H1 (cell line): ENCODE measurements at regions not wholly inside any gene's neighbourhood (a gene's known extent, or its start where the extent isn't known, plus 50 kb on each side); places are given as distances from the start of the nearest gene placed in this dataset.

Source experiments
- CTCF ChIA-PET: fragments of 300-600 bp; sonication (Branson Sonifier 250); formaldehyde crosslinking; loops from one replicate; lab custom pipeline; 2021; ENCODE audit not compliant: partially characterized antibody; lab: Charles Lee
- POLR2A ChIA-PET: fragments of 300-600 bp; sonication (Branson Sonifier 250); formaldehyde crosslinking; loops from one replicate; lab custom pipeline; 2021; ENCODE audit warnings: inconsistent platforms; ENCODE audit not compliant: partially characterized antibody; lab: Charles Lee
- DNase-seq, 2 experiments: peaks; one replicate each; pipeline versions ENCODE4 v3.0.0 to v3.0.0-alpha.2; 2010 to 2022; ENCODE audit warnings: low spot score in 2 of 2, low read depth in 1 of 2, mixed read lengths in 1 of 2
- FAIRE-seq: peaks from 2 replicates; lab custom pipeline; 2011; peaks lifted over from hg19 to GRCh38; lab: Jason Lieb, UNC
- H2AFZ ChIP-seq: 2 replicates; pipeline ENCODE4 v1.8.1; 2012; ENCODE audit warnings: low read length, inconsistent platforms
- H2AK5ac ChIP-seq: 2 replicates; pipeline ENCODE4 v1.6.1; 2013; ENCODE audit warnings: low read depth, low read length
- H2BK120ac ChIP-seq: replicated peaks from 2 replicates; pipeline ENCODE3; 2013; ENCODE audit warnings: low read depth, low read length, inconsistent platforms
- H2BK12ac ChIP-seq: 2 replicates; pipeline ENCODE4 v1.6.1; 2013; ENCODE audit warnings: low read depth, low read length
- H2BK15ac ChIP-seq: 2 replicates; pipeline ENCODE4 v1.6.1; 2013; ENCODE audit warnings: low read length
- H2BK20ac ChIP-seq: 2 replicates; pipeline ENCODE4 v1.6.1; 2013; ENCODE audit warnings: low read length
- H2BK5ac ChIP-seq: 2 replicates; pipeline ENCODE4 v1.6.1; 2013; ENCODE audit warnings: low read depth, low read length
- H3K14ac ChIP-seq: 2 replicates; pipeline ENCODE4 v1.6.1; 2013; ENCODE audit warnings: inconsistent platforms; ENCODE audit not compliant: insufficient read length
- H3K18ac ChIP-seq: 2 replicates; pipeline ENCODE4 v1.6.1; 2013; ENCODE audit warnings: low read length; ENCODE audit errors: extremely low read depth
- H3K23ac ChIP-seq: 2 replicates; pipeline ENCODE4 v1.6.1; 2013; ENCODE audit warnings: inconsistent platforms; ENCODE audit not compliant: insufficient read length
- H3K23me2 ChIP-seq: 2 replicates; pipeline ENCODE4 v1.6.1; 2013; ENCODE audit warnings: low read depth, low read length
- H3K27ac ChIP-seq: 2 replicates; pipeline ENCODE4 v1.6.1; 2011; ENCODE audit warnings: low read depth, low read length, inconsistent platforms
- H3K27me3 ChIP-seq, 4 experiments: replicated peaks in 1 of 4; 1 replicate in 1 of 4; 2 replicates in 3 of 4; pipeline versions ENCODE4 v1.6.1 to v1.8.1; 2011 to 2013; ENCODE audit warnings: low read length in 3 of 4, mild to moderate bottlenecking in 3 of 4, inconsistent platforms in 2 of 4, mixed read lengths in 2 of 4, moderate library complexity in 1 of 4; ENCODE audit not compliant: control insufficient read depth in 3 of 4, insufficient read depth in 3 of 4; ENCODE audit errors: extremely low read depth in 1 of 4
- H3K36me3 ChIP-seq, 4 experiments: 2 replicates each; pipeline versions ENCODE4 v1.6.1 to v1.8.1; 2011 to 2013; ENCODE audit warnings: mild to moderate bottlenecking in 4 of 4, low read length in 3 of 4, moderate library complexity in 2 of 4, control low read depth in 1 of 4, inconsistent platforms in 1 of 4; ENCODE audit not compliant: insufficient read depth in 4 of 4, control insufficient read depth in 2 of 4
- H3K4ac ChIP-seq: replicated peaks from 2 replicates; pipeline ENCODE3; 2013; ENCODE audit warnings: low read length, low read depth, mixed read lengths, inconsistent platforms; ENCODE audit not compliant: insufficient read length
- H3K4me1 ChIP-seq, 4 experiments: replicated peaks in 1 of 4; 1 replicate in 1 of 4; 2 replicates in 3 of 4; pipeline versions ENCODE4 v1.6.1 to v1.8.1; 2011 to 2013; ENCODE audit warnings: low read length in 3 of 4, inconsistent platforms in 2 of 4, mixed read lengths in 1 of 4; ENCODE audit not compliant: insufficient read depth in 4 of 4, control insufficient read depth in 3 of 4
- H3K4me2 ChIP-seq, 2 experiments: 2 replicates each; pipeline versions ENCODE4 v1.6.1 to v1.8.1; 2011 to 2013; ENCODE audit warnings: low read depth in 2 of 2, low read length in 2 of 2, control low read depth in 1 of 2, inconsistent platforms in 1 of 2, mild to moderate bottlenecking in 1 of 2; ENCODE audit not compliant: insufficient read depth in 1 of 2
- H3K4me3 ChIP-seq, 4 experiments: fragments of 200-600, 300-600 bp in 1 of 4; sonication (generic), shearing (Covaris generic), sonication (Bioruptor Twin) in 1 of 4; 2 replicates each; pipeline versions ENCODE4 v1.5.1 to v1.8.1; 2011 to 2016; ENCODE audit warnings: low read length in 4 of 4, low read depth in 3 of 4, control low read depth in 2 of 4, inconsistent platforms in 2 of 4, mild to moderate bottlenecking in 2 of 4, mixed read lengths in 1 of 4, moderate library complexity in 1 of 4; ENCODE audit not compliant: insufficient read depth in 2 of 4; ENCODE audit errors: extremely low read depth in 1 of 4
- H3K56ac ChIP-seq: replicated peaks from 2 replicates; pipeline ENCODE3; 2013; ENCODE audit warnings: low read depth, mild to moderate bottlenecking, mixed read lengths, low read length, inconsistent platforms; ENCODE audit not compliant: insufficient read length
- H3K79me1 ChIP-seq: 2 replicates; pipeline ENCODE4 v1.6.1; 2013; ENCODE audit warnings: low read depth, low read length, control low read depth
- H3K79me2 ChIP-seq, 2 experiments: 2 replicates each; pipeline versions ENCODE4 v1.6.1 to v1.8.1; 2012 to 2013; ENCODE audit warnings: low read length in 2 of 2, mild to moderate bottlenecking in 2 of 2, inconsistent platforms in 1 of 2; ENCODE audit not compliant: insufficient read depth in 2 of 2, control insufficient read depth in 1 of 2
- H3K9ac ChIP-seq, 4 experiments: replicated peaks in 1 of 4; 1 replicate in 1 of 4; 2 replicates in 3 of 4; pipeline versions ENCODE4 v1.6.1 to v1.8.1; 2011 to 2013; ENCODE audit warnings: low read depth in 3 of 4, low read length in 3 of 4, control low read depth in 2 of 4, mild to moderate bottlenecking in 2 of 4, moderate library complexity in 2 of 4, inconsistent platforms in 1 of 4; ENCODE audit errors: extremely low read depth in 1 of 4
- H3K9me3 ChIP-seq, 2 experiments: 2 replicates each; pipeline versions ENCODE4 v1.6.1 to v1.8.1; 2012 to 2013; ENCODE audit warnings: mild to moderate bottlenecking in 2 of 2, moderate library complexity in 2 of 2, control low read depth in 1 of 2, inconsistent platforms in 1 of 2, low read depth in 1 of 2, low read length in 1 of 2, mixed read lengths in 1 of 2; ENCODE audit not compliant: insufficient read depth in 2 of 2
- H4K20me1 ChIP-seq, 2 experiments: replicated peaks in 1 of 2; 2 replicates each; pipeline versions ENCODE3 to v1.8.1; 2011 to 2013; ENCODE audit warnings: inconsistent platforms in 2 of 2, low read length in 2 of 2, mild to moderate bottlenecking in 1 of 2; ENCODE audit not compliant: insufficient read depth in 2 of 2, control insufficient read depth in 1 of 2
- H4K5ac ChIP-seq: 2 replicates; pipeline ENCODE4 v1.6.1; 2013; ENCODE audit warnings: low read length, low read depth, mixed read lengths, inconsistent platforms; ENCODE audit not compliant: insufficient read length
- H4K8ac ChIP-seq: 2 replicates; pipeline ENCODE4 v1.8.0; 2013; ENCODE audit warnings: mild to moderate bottlenecking, moderate library complexity, low read length, inconsistent platforms; ENCODE audit not compliant: insufficient read depth; ENCODE audit errors: extremely low read depth
- H4K91ac ChIP-seq: replicated peaks from 2 replicates; pipeline ENCODE3; 2013; ENCODE audit warnings: low read length, mixed read lengths, inconsistent platforms; ENCODE audit not compliant: insufficient read length
- EP300 ChIP-seq, 2 experiments: IDR thresholded peaks; 1 replicate in 1 of 2; 2 replicates in 1 of 2; pipeline ENCODE4 v1.6.1; 2011 to 2012; ENCODE audit warnings: low read depth in 2 of 2, low read length in 2 of 2, mild to moderate bottlenecking in 2 of 2, borderline replicate concordance in 1 of 2, inconsistent platforms in 1 of 2, moderate library complexity in 1 of 2
- JUND ChIP-seq: IDR thresholded peaks from 2 replicates; pipeline ENCODE4 v1.6.1; 2011; ENCODE audit warnings: mild to moderate bottlenecking, improper control_type of control experiment, low read length
- WGBS, 2 experiments: shearing (Covaris generic) in 1 of 2; methylation state at CpG; one replicate each; pipeline versions ENCODE4 v1.1.6 to v1.1.7; 2013 to 2015; ENCODE audit warnings: low lambda C conversion rate in 2 of 2, mixed read lengths in 2 of 2, inconsistent platforms in 1 of 2, low coverage in 1 of 2, missing lambda C conversion rate in 1 of 2; ENCODE audit not compliant: insufficient replicate concordance in 2 of 2, insufficient coverage in 1 of 2, insufficient read length in 1 of 2; ENCODE audit errors: extremely low coverage in 1 of 2, missing lambda C conversion rate in 1 of 2; 5-methylcytosine and 5-hydroxymethylcytosine counted together

DNA sequence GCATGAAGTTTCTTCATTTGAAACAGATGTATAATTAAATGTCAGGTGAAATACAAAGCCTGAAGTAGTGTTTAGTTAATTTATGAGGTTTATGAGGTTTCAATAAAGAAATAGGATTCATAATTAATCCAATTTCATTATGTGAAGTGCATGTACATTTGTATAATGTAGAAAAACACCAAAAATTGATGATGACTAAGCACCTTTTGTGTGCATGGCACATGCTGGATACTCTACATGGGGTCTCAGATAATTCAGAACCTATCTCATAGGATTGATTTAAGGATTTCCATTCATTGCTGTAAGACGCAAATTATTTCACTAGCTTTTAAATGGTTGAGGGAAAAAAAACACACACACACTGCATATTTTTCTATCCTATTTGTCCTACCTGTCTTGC, 143.9 kb downstream of the ESM1 start:
- Histone ChIP-seq H4K91ac (no peak overlapping the region), H4K20me1 (no peaks in the 10 kb centered on the region), H3K23ac (no peak overlapping the region), H2BK120ac (no peak overlapping the region), H2AFZ (no peak overlapping the region)
- ChIA-PET CTCF (no interaction called here), POLR2A (no interaction called here)
- TF ChIP-seq JUND (no peak), EP300 (IDR thresholded peaks at IDR 0.05; ENCODE audit: borderline replicate concordance in 1 of 2, low read depth in 2 of 2, low read length in 2 of 2) (no peak)
- TF ChIP-seq, all 59 proteins: peak for 0
- H4K8ac ChIP-seq: no peak overlapping the region
- H3K56ac ChIP-seq: no peak overlapping the region
- no peaks in the 10 kb centered on the region for H3K79me1 ChIP-seq
- no peaks in the 10 kb centered on the region for H3K23me2 ChIP-seq
- 89% methylated on average over 1 of the region's 1 CpG; no CpG with 5 or more reads in 1 of the 2 experiments for WGBS, 2 experiments
- H2BK5ac ChIP-seq: no peak overlapping the region
- H3K79me2 ChIP-seq: no peaks in the 10 kb centered on the region
- no peak overlapping the region for H3K4ac ChIP-seq
- DNase-seq (no peak), FAIRE-seq (no peak)
- no peak overlapping the region for H2BK12ac ChIP-seq
- no peak overlapping the region for H3K14ac ChIP-seq
- H3K27ac ChIP-seq: no peak overlapping the region
- no peak overlapping the region for H3K4me3 ChIP-seq
- H3K9ac ChIP-seq: no peak overlapping the region
- H2AK5ac ChIP-seq: no peak overlapping the region
- H2BK15ac ChIP-seq: no peak overlapping the region
- H3K9me3 ChIP-seq: no peaks in the 10 kb centered on the region
- H3K18ac ChIP-seq: no peak overlapping the region
- no peak overlapping the region for H3K4me2 ChIP-seq
- no peaks in the 10 kb centered on the region for H3K27me3 ChIP-seq
- H4K5ac ChIP-seq: no peak overlapping the region
- H3K4me1 ChIP-seq: no peaks in the 10 kb centered on the region
- H2BK20ac ChIP-seq: no peak overlapping the region
- no peaks in the 10 kb centered on the region for H3K36me3 ChIP-seq
